ENCODE measurements at regions not wholly inside any gene's neighbourhood (a gene's known extent, or its start where the extent isn't known, plus 50 kb on each side); places are given as distances from the start of the nearest gene placed in this dataset.

- TF ChIP-seq CTCF (IDR thresholded peaks at IDR 0.05): no peak
- TF ChIP-seq POLR2A (IDR thresholded peaks at IDR 0.05): no peak
Observed at GRCh38 chr11:112610494-112610893, 349.8 kb upstream of the PLET1 start.
